Nephron progenitor cell (in vitro differentiated cells): ENCODE measurements at regions not wholly inside any gene's neighbourhood (a gene's known extent, or its start where the extent isn't known, plus 50 kb on each side); places are given as distances from the start of the nearest gene placed in this dataset.
A peak's percentile ranks its signal among the peaks of the same experiment; 100 is the strongest.

ENCODE experiments used
- DNase-seq: peaks from one replicate; pipeline ENCODE4 v3.0.0; 2021
- H3K27ac Mint-ChIP-seq: 2 replicates; pipeline ENCODE4 v1.8.0; 2021; ENCODE audit warnings: mild to moderate bottlenecking, moderate library complexity, mixed read lengths
- H3K27me3 Mint-ChIP-seq: 2 replicates; pipeline ENCODE4 v1.8.0; 2021; ENCODE audit warnings: mild to moderate bottlenecking, low read depth, mixed read lengths; ENCODE audit not compliant: poor library complexity
- H3K36me3 Mint-ChIP-seq: 2 replicates; pipeline ENCODE4 v1.8.0; 2021; ENCODE audit warnings: low read depth, mixed read lengths
- H3K4me1 Mint-ChIP-seq: 2 replicates; pipeline ENCODE4 v1.8.0; 2021; ENCODE audit warnings: mixed read lengths
- H3K4me3 Mint-ChIP-seq: 2 replicates; pipeline ENCODE4 v1.8.0; 2021; ENCODE audit warnings: mild to moderate bottlenecking, moderate library complexity, mixed read lengths
- H3K9me3 Mint-ChIP-seq: 2 replicates; pipeline ENCODE4 v1.8.0; 2021; ENCODE audit warnings: mild to moderate bottlenecking, moderate library complexity, mixed read lengths
- CTCF ChIP-seq: fragments of 200-600 bp; sonication (generic); IDR thresholded peaks from 2 replicates; pipeline ENCODE4 v1.5.0; 2021; ENCODE audit warnings: antibody characterized with exemption

GRCh38 chr20:12644461-12644860, 364.3 kb upstream of the SPTLC3 start:
- no peaks in the 10 kb centered on the region for H3K9me3 Mint-ChIP-seq

DNA sequence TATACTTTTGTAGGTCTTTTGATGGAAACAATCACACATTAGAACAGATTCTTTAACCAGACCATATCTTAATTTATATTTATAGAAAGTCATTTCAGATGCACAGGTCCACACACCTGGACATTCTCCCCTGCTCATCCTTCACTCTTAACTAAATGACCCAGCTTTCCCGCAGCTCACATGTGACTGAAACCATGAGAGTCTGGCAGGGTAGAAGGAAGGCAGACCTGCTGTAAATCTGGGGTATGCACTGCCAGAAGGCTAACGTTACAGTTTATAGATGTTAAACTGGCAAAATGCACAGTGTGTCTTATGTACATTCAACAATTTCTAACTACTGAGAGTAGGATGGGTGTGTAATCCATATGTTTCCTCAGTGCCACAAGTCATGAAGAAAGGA, 359.5 kb upstream of the SPTLC3 start:
- H3K27ac Mint-ChIP-seq = no peak overlapping the region
- TF ChIP-seq CTCF = no peak
- H3K9me3 Mint-ChIP-seq = no peaks in the 10 kb centered on the region
- H3K4me1 Mint-ChIP-seq = no peaks in the 10 kb centered on the region
- H3K36me3 Mint-ChIP-seq = no peaks in the 10 kb centered on the region
- DNase-seq = no peak
- H3K4me3 Mint-ChIP-seq = no peak overlapping the region
- H3K27me3 Mint-ChIP-seq = peaks cover 3% of the 10 kb centered on the region

More at GRCh38 chr20:12644461-12644860, 364.3 kb upstream of the SPTLC3 start:
- no peak for DNase-seq
- H3K27ac Mint-ChIP-seq = no peak overlapping the region
- peaks cover 3% of the 10 kb centered on the region for H3K27me3 Mint-ChIP-seq
- no peak for TF ChIP-seq CTCF
- no peaks in the 10 kb centered on the region for H3K36me3 Mint-ChIP-seq
- no peaks in the 10 kb centered on the region for H3K4me1 Mint-ChIP-seq
- H3K4me3 Mint-ChIP-seq = no peak overlapping the region

DNA sequence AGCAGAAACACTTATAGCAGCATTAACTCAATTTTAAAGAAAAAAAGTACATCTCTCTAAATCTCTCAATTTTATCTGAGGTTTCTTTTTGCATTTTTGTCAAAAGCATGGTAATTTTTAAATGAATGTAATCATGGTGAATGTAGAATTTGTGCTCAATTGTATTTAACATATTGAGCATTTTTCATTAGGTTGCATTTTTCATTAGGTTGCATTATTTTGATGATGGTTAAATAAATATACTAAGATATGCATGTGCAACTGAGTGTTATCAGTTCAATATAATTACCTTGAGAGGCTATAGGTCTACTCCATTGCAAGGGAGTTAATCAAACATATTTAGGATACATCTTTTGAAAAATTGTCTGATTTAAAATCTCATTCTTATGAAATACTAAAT, 355.1 kb upstream of the SPTLC3 start:
- Mint-ChIP-seq H3K27ac (no peak overlapping the region), H3K4me3 (no peak overlapping the region), H3K4me1 (no peaks in the 10 kb centered on the region), H3K36me3 (no peaks in the 10 kb centered on the region), H3K9me3 (no peaks in the 10 kb centered on the region), H3K27me3 (peaks cover 3% of the 10 kb centered on the region)
- TF ChIP-seq CTCF = no peak
- DNase-seq = no peak

DNA sequence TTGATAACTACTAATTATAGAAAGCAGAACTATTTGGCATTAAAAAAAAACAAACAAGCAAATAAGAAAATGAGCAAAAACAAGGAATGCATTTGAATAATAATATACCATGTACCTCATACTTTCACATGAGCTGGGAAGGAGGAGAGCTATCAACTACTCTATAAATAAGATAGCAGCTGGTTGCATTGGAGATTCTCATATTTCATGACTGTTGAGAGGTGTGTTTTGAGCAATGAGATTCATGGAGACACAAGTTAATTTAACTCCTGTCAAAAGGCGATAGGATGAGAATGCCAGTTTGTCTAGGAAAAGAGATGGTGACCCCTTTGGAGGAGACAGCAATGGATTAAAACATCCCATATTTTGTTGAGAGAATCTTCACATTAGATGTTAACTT, 348.8 kb upstream of the SPTLC3 start:
- Mint-ChIP-seq H3K27ac (no peak overlapping the region), H3K27me3 (peaks cover 2% of the 10 kb centered on the region), H3K4me1 (no peaks in the 10 kb centered on the region), H3K9me3 (peaks cover 13% of the 10 kb centered on the region), H3K4me3 (no peak overlapping the region), H3K36me3 (peaks cover 8% of the 10 kb centered on the region)
- DNase-seq = no peak
- TF ChIP-seq CTCF = no peak

GRCh38 chr20:12660918-12661317, 347.9 kb upstream of the SPTLC3 start:
- peaks cover 17% of the 10 kb centered on the region for H3K9me3 Mint-ChIP-seq
- peaks cover 8% of the 10 kb centered on the region for H3K36me3 Mint-ChIP-seq
- H3K4me3 Mint-ChIP-seq = no peak overlapping the region
- H3K27ac Mint-ChIP-seq = no peak overlapping the region
- peak; percentile 20 for DNase-seq
- no peaks in the 10 kb centered on the region for H3K4me1 Mint-ChIP-seq
- peak; percentile 37 for TF ChIP-seq CTCF
- H3K27me3 Mint-ChIP-seq = peaks cover 2% of the 10 kb centered on the region

GRCh38 chr20:12670301-12670700, 338.5 kb upstream of the SPTLC3 start:
- Mint-ChIP-seq H3K27me3 (no peaks in the 10 kb centered on the region), H3K27ac (no peak overlapping the region), H3K4me1 (no peaks in the 10 kb centered on the region), H3K36me3 (no peaks in the 10 kb centered on the region), H3K9me3 (peaks cover 12% of the 10 kb centered on the region), H3K4me3 (no peak overlapping the region)
- no peak for DNase-seq
- TF ChIP-seq CTCF = no peak
